Muscle layer of duodenum (tissue), 2 donors: ENCODE measurements at regions not wholly inside any gene's neighbourhood (a gene's known extent, or its start where the extent isn't known, plus 50 kb on each side); places are given as distances from the start of the nearest gene placed in this dataset.

Source experiments
- H3K27ac ChIP-seq: one replicate; pipeline ENCODE4 v1.7.0; 2013; ENCODE audit warnings: mild to moderate bottlenecking, low read length
- H3K27me3 ChIP-seq: one replicate; pipeline ENCODE4 v1.7.0; 2013; ENCODE audit warnings: low read depth, mild to moderate bottlenecking, control low read depth, low read length
- H3K36me3 ChIP-seq, 2 donors: one replicate each; pipeline ENCODE4 v1.7.0; 2013; ENCODE audit warnings: low read length in 2 of 2, control low read depth in 1 of 2, mild to moderate bottlenecking in 1 of 2; ENCODE audit not compliant: insufficient read depth in 2 of 2, control insufficient read depth in 1 of 2
- H3K4me1 ChIP-seq, 2 donors: one replicate each; pipeline ENCODE4 v1.7.0; 2013; ENCODE audit warnings: low read length in 2 of 2, mild to moderate bottlenecking in 2 of 2, control low read depth in 1 of 2, moderate library complexity in 1 of 2; ENCODE audit not compliant: insufficient read depth in 2 of 2, control insufficient read depth in 1 of 2
- H3K4me3 ChIP-seq, 2 donors: one replicate each; pipeline ENCODE4 v1.7.0; 2013; ENCODE audit warnings: low read length in 2 of 2, low read depth in 1 of 2, mild to moderate bottlenecking in 1 of 2
- H3K9me3 ChIP-seq, 2 donors: one replicate each; pipeline ENCODE4 v1.7.0; 2013; ENCODE audit warnings: low read length in 2 of 2, control low read depth in 1 of 2, mild to moderate bottlenecking in 1 of 2; ENCODE audit not compliant: control insufficient read depth in 1 of 2
- donor health status: healthy.

DNA sequence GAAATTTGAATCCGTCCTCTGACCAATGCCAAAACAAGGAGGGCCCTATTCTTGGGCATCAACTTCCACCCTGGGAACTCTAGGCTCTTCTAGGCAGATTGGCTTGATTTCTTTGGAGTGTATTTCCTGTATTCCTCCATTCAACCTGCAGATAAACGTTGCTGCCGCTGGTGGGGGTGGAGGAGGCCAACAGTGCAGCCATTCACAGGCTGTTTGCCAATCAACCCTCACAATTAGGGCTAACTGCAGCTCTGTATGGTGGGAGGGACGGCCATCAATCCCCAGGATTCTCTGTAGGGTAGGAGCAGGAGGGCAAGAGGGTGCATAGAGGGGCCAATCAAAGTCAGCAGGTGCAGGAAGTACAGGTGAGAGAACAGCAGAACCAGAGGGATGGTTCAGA is 273.1 kb upstream of the PROX1 start:
- H3K27me3 ChIP-seq = no peaks in the 10 kb centered on the region
- H3K27ac ChIP-seq = no peak overlapping the region
- no peaks in the 10 kb centered on the region for H3K36me3 ChIP-seq
- no peak overlapping the region for H3K4me3 ChIP-seq
- no peaks in the 10 kb centered on the region for H3K4me1 ChIP-seq
- H3K9me3 ChIP-seq = no peaks in the 10 kb centered on the region

DNA sequence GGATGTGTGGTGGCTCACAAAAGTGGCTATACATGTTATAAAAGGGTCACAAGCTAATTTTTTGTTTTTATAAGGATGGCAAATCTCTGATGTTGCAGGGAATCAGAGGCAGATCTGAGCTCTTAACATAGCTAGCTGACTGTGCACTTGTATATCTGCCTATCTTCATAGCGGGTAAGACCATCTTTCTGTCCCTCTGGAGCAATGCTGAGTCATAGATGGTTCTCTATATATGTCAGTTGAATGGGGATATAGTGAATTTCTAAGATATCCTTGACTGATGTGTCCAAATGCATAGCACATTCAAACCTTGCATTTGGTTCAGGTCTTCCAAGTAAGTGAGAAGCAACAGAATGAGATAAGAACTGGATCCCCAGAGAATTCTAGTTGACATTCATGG is 272.6 kb upstream of the PROX1 start:
- peaks cover 0 to 3% of the 10 kb centered on the region in 2 donors for H3K9me3 ChIP-seq
- H3K36me3 ChIP-seq = no peaks in the 10 kb centered on the region
- no peak overlapping the region for H3K27ac ChIP-seq
- no peak overlapping the region for H3K4me3 ChIP-seq
- no peaks in the 10 kb centered on the region for H3K27me3 ChIP-seq
- no peaks in the 10 kb centered on the region for H3K4me1 ChIP-seq

DNA sequence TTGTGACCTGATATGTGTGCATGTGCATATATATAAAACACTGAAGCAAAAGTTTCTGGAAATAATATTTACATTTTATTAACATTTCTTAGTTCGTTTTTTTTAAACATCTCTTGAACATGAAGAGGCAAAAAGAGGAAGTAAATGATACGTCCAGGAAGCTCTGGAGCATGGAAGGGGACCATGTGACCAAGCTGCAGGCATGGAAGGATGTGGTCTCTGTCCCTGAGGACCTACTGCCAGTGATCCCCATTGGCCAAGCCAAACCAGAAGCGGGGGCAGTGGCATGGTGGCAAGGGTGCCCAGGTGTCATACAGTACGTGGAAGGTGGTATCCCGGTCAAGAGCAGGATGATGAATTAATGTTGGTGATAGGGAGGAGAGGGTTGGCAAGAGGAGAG is 268.3 kb upstream of the PROX1 start:
- H3K27ac ChIP-seq = no peak overlapping the region
- no peak overlapping the region for H3K4me3 ChIP-seq
- no peaks in the 10 kb centered on the region for H3K27me3 ChIP-seq
- no peaks in the 10 kb centered on the region for H3K36me3 ChIP-seq
- H3K4me1 ChIP-seq = no peaks in the 10 kb centered on the region
- peaks cover 0 to 3% of the 10 kb centered on the region in 2 donors for H3K9me3 ChIP-seq

DNA sequence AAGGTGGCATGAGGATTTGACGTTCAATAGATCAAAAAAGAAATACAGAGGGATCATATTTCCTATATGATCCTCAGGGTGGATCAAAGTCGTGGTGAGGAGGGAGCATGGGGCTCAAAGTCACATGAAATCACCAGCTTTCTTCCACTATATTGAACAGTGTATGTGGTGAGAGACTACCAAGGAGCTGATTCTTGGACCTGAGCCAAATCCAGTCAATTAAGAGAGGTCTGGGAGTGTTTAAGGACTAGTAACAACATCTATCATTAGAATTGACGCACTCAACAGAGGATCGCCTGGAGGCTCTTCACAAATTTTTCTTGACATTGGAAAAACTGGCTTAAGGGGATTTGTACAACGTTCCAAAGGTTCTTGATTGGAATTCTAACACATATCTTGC is 267.7 kb upstream of the PROX1 start:
- Histone ChIP-seq H3K4me1 (no peaks in the 10 kb centered on the region), H3K27me3 (no peaks in the 10 kb centered on the region), H3K4me3 (no peak overlapping the region), H3K9me3 (peaks cover 0 to 3% of the 10 kb centered on the region in 2 donors), H3K36me3 (no peaks in the 10 kb centered on the region), H3K27ac (no peak overlapping the region)

GRCh38 chr1:213723187-213723586 is 264.6 kb upstream of the PROX1 start:
- H3K9me3 ChIP-seq = peaks cover 0 to 3% of the 10 kb centered on the region in 2 donors
- no peak overlapping the region for H3K27ac ChIP-seq
- H3K27me3 ChIP-seq = no peaks in the 10 kb centered on the region
- no peak overlapping the region for H3K4me3 ChIP-seq
- no peaks in the 10 kb centered on the region for H3K36me3 ChIP-seq
- H3K4me1 ChIP-seq = no peaks in the 10 kb centered on the region

GRCh38 chr1:213724640-213725536 is 262.9 kb upstream of the PROX1 start:
- Histone ChIP-seq H3K36me3 (no peaks in the 10 kb centered on the region), H3K9me3 (peaks cover 0 to 2% of the 10 kb centered on the region in 2 donors), H3K4me1 (no peaks in the 10 kb centered on the region), H3K27me3 (no peaks in the 10 kb centered on the region), H3K4me3 (no peak overlapping the region), H3K27ac (no peak overlapping the region)

DNA sequence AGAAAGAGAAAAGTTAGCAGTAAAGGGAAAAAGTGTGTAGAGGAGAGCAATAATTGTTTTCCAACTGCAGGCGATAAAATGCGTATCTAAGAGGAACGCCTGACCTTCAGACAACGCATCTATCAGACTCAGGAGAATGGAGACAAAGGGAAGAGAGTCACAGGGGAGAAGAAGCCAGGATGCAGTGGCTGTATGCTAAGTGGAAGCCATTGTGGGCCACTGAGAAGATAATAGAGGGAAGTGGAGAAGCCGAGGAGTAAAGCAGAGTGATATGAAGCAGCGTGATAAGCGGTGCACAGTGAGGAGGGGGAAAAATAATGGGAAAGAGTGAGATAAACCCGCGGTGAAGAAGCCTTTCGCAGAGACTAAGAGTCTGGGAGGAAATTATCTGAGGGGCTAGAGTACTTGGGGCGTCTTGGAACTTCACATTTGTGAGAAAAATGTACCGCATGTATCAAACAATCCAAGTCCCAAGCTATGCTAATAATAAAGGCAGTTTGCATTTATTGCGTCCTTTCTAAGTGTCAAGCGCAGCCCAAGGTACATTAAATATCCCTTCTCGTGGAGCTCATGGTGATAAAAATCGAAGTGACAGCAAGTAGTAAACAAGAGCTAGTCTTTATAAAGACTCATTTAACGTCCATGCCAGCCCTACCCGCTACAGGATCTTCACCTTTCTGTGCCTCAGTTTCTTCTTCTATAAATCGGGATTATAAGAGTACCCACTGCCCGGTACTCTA is 259.8 kb upstream of the PROX1 start:
- no peaks in the 10 kb centered on the region for H3K4me1 ChIP-seq
- H3K9me3 ChIP-seq = peaks cover 0 to 3% of the 10 kb centered on the region in 2 donors
- H3K27ac ChIP-seq = no peak overlapping the region
- H3K27me3 ChIP-seq = no peaks in the 10 kb centered on the region
- H3K4me3 ChIP-seq = no peak overlapping the region
- H3K36me3 ChIP-seq = no peaks in the 10 kb centered on the region

DNA sequence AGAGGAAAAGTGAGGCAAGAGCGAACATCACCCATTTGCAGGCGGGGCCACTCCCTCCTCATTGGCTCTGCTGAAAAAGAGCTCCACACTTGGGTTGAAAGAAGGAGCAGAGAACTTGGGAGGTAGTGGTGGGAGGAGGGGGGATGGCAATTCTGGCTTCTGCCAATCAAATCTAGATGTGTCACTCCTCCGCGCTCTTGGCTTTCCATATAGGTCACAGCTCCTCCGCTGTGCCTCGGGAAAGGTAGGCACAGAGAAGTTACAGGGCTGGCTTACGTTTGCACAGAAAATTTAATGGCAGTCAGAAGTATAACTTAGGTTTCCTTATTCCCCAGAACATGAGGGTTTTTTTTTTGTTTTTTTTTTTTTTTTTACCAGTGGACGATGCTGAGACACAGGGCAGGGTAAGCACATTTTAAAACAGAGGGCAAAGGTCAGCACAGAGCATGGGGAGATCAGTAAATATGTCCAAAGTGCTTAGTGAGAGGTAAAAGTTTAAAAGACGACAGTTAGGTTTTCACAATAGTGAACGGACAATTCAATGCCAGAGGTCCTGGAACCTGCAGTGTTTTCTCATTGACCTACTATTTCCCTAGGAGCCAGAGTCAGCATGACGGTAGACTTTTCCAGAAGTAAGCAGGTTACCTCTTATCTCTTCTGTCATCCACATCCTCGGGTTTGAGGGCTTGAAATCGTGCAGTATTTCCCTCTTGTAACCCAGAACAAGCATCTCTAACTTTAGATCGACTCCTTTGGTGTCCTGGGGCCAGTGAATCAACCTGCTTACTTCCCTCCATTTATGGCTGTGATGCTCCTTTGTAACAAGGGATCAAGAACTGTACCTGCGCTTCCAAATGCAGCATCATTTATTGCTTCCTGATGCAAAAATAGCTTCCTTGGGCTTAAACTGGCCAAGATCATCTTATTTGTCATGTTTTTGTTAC is 258.9 kb upstream of the PROX1 start:
- no peaks in the 10 kb centered on the region for H3K36me3 ChIP-seq
- no peak overlapping the region for H3K27ac ChIP-seq
- peaks cover 0 to 3% of the 10 kb centered on the region in 2 donors for H3K9me3 ChIP-seq
- H3K27me3 ChIP-seq = no peaks in the 10 kb centered on the region
- H3K4me1 ChIP-seq = no peaks in the 10 kb centered on the region
- no peak overlapping the region for H3K4me3 ChIP-seq

DNA sequence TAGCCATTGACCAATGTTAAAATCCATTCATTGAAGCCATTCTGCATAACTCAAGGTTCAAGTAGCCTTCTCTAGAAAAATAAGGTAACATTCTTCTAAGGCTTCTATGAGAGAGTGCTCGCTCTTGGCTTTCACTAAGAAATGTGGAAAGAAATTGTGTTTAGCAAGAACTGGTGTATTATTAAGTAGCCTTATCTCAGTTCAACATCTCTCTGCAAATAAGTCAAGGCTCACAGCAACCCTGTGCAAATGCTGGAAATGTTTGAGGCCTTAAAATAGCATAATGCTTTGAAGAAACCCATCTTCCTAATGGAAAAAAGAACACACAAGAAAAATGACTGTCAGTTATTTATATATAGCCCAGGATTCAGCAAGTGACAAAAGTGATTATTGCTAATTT is 254.1 kb upstream of the PROX1 start:
- no peak overlapping the region for H3K4me3 ChIP-seq
- H3K4me1 ChIP-seq = no peaks in the 10 kb centered on the region
- no peak overlapping the region for H3K27ac ChIP-seq
- H3K9me3 ChIP-seq = peaks cover 0 to 3% of the 10 kb centered on the region in 2 donors
- H3K36me3 ChIP-seq = no peaks in the 10 kb centered on the region
- no peaks in the 10 kb centered on the region for H3K27me3 ChIP-seq

GRCh38 chr1:213737398-213738035 is 250.3 kb upstream of the PROX1 start:
- Histone ChIP-seq H3K4me1 (no peaks in the 10 kb centered on the region), H3K36me3 (no peaks in the 10 kb centered on the region), H3K4me3 (no peak overlapping the region), H3K27ac (no peak overlapping the region), H3K9me3 (no peaks in the 10 kb centered on the region), H3K27me3 (no peaks in the 10 kb centered on the region)
